Keratinocyte (primary cell): ENCODE measurements at regions not wholly inside any gene's neighbourhood (a gene's known extent, or its start where the extent isn't known, plus 50 kb on each side); places are given as distances from the start of the nearest gene placed in this dataset.

Source experiments
- CTCF ChIP-seq, 3 experiments: IDR thresholded peaks in 1 of 3; conservative IDR thresholded peaks in 1 of 3; optimal IDR thresholded peaks in 1 of 3; 2 replicates in 2 of 3; 3 replicates in 1 of 3; pipeline versions ENCODE3 to v1.5.1; 2011; ENCODE audit warnings: low read length in 3 of 3, mild to moderate bottlenecking in 3 of 3, moderate library complexity in 2 of 3, control low read depth in 1 of 3, inconsistent platforms in 1 of 3; ENCODE audit not compliant: insufficient read depth in 2 of 3; ENCODE audit errors: extremely low read depth in 1 of 3
- EZH2 ChIP-seq: IDR thresholded peaks from one replicate; pipeline ENCODE4 v1.6.1; 2012; ENCODE audit warnings: inconsistent platforms, mild to moderate bottlenecking, low read length, moderate library complexity

DNA sequence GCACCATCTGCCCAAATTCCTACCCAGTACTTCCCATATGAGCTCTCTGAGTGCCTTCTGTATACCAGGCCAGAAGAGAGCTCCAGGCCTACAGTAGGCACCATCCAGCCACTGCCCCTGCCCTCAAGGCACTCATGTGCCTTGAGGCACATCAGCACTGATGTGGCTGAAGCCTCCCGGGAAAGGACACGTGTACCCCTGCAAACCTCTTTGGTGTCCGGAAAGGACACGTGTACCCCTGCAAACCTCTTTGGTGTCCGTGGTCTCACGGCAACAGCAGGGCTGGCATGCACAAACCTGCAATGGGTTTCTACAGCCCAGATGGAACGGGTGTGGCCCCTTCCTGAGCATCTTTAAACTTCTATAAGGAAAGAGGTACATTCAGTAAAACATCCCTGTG, 209.4 kb upstream of the IGF1R start:
- TF ChIP-seq CTCF (optimal IDR thresholded peaks at IDR 0.05 in 1 of 3, IDR thresholded peaks at IDR 0.05 in 1 of 3, conservative IDR thresholded peaks at IDR 0.05 in 1 of 3; ENCODE audit: extremely low read depth in 1 of 3, insufficient read depth in 2 of 3, low read length in 3 of 3), result no peak
- TF ChIP-seq EZH2, result no peak
